Astrocyte (in vitro differentiated cells and primary cell): ENCODE measurements at regions not wholly inside any gene's neighbourhood (a gene's known extent, or its start where the extent isn't known, plus 50 kb on each side); places are given as distances from the start of the nearest gene placed in this dataset.
A peak's percentile ranks its signal among the peaks of the same experiment; 100 is the strongest.

Experiments used
- DNase-seq: peaks from one replicate; pipeline ENCODE4 v3.0.0-alpha.2; 2010; ENCODE audit warnings: low read depth
- FAIRE-seq: peaks from 2 replicates; lab custom pipeline; 2011; peaks lifted over from hg19 to GRCh38; lab: Jason Lieb, UNC
- H2AFZ ChIP-seq: 2 replicates; pipeline ENCODE4 v1.6.0; 2012; ENCODE audit warnings: low read depth, low read length, inconsistent platforms
- H3K27ac ChIP-seq: 2 replicates; pipeline ENCODE4 v1.5.1; 2011; ENCODE audit warnings: low read depth, low read length, inconsistent platforms
- H3K27me3 ChIP-seq: 2 replicates; pipeline ENCODE4 v1.6.0; 2011; ENCODE audit warnings: low read length, inconsistent platforms; ENCODE audit not compliant: insufficient read depth
- H3K36me3 ChIP-seq: 2 replicates; pipeline ENCODE4 v1.5.1; 2011; ENCODE audit warnings: low read length, inconsistent platforms; ENCODE audit not compliant: insufficient read depth
- H3K4me1 ChIP-seq: 2 replicates; pipeline ENCODE4 v1.5.1; 2011; ENCODE audit warnings: low read length, inconsistent platforms; ENCODE audit not compliant: insufficient read depth
- H3K4me2 ChIP-seq: 2 replicates; pipeline ENCODE4 v1.6.0; 2012; ENCODE audit warnings: low read length, inconsistent platforms
- H3K4me3 ChIP-seq: 2 replicates; pipeline ENCODE4 v1.5.1; 2011; ENCODE audit warnings: low read depth, mild to moderate bottlenecking, low read length, inconsistent platforms; ENCODE audit not compliant: insufficient read depth
- H3K79me2 ChIP-seq: 2 replicates; pipeline ENCODE4 v1.6.0; 2012; ENCODE audit warnings: mild to moderate bottlenecking, low read length, inconsistent platforms; ENCODE audit not compliant: insufficient read depth
- H3K9ac ChIP-seq: 2 replicates; pipeline ENCODE4 v1.6.0; 2012; ENCODE audit warnings: mild to moderate bottlenecking, low read length, inconsistent platforms
- H3K9me3 ChIP-seq: 2 replicates; pipeline ENCODE4 v1.5.1; 2012; ENCODE audit warnings: low read depth, mild to moderate bottlenecking, low read length, inconsistent platforms; ENCODE audit not compliant: insufficient read depth
- H4K20me1 ChIP-seq: 2 replicates; pipeline ENCODE4 v1.6.0; 2012; ENCODE audit warnings: low read length, inconsistent platforms; ENCODE audit not compliant: insufficient read depth
- H3K27ac Mint-ChIP-seq: one replicate; pipeline ENCODE4 v1.8.0; 2021; ENCODE audit warnings: mild to moderate bottlenecking, mixed read lengths; ENCODE audit not compliant: unreplicated experiment
- H3K27me3 Mint-ChIP-seq: one replicate; pipeline ENCODE4 v1.8.0; 2021; ENCODE audit warnings: low read depth, mixed read lengths; ENCODE audit not compliant: unreplicated experiment
- H3K36me3 Mint-ChIP-seq: one replicate; pipeline ENCODE4 v1.8.0; 2021; ENCODE audit warnings: low read depth, mixed read lengths; ENCODE audit not compliant: unreplicated experiment
- H3K4me1 Mint-ChIP-seq: one replicate; pipeline ENCODE4 v1.8.0; 2021; ENCODE audit warnings: low read depth, mixed read lengths; ENCODE audit not compliant: unreplicated experiment
- H3K4me3 Mint-ChIP-seq: one replicate; pipeline ENCODE4 v1.8.0; 2021; ENCODE audit warnings: mild to moderate bottlenecking, moderate library complexity, mixed read lengths; ENCODE audit not compliant: unreplicated experiment
- H3K9me3 Mint-ChIP-seq: one replicate; pipeline ENCODE4 v1.8.0; 2021; ENCODE audit warnings: mild to moderate bottlenecking, mixed read lengths; ENCODE audit not compliant: unreplicated experiment
- CTCF ChIP-seq: IDR thresholded peaks from 2 replicates; pipeline ENCODE4 v1.5.1; 2011; ENCODE audit warnings: low read depth, mild to moderate bottlenecking, inconsistent platforms, low read length, moderate library complexity; ENCODE audit not compliant: insufficient read depth
- EZH2 ChIP-seq: IDR thresholded peaks from 2 replicates; pipeline ENCODE4 v1.6.1; 2012; ENCODE audit warnings: mild to moderate bottlenecking, low read length, inconsistent platforms; ENCODE audit not compliant: insufficient read depth

- Histone ChIP-seq H2AFZ (no peak overlapping the region), H3K79me2 (no peaks in the 10 kb centered on the region), H3K4me2 (no peak overlapping the region), H3K9me3 (no peaks in the 10 kb centered on the region), H3K27ac (no peak overlapping the region), H3K9ac (no peak overlapping the region), H4K20me1 (no peaks in the 10 kb centered on the region), H3K36me3 (no peaks in the 10 kb centered on the region), H3K4me1 (no peaks in the 10 kb centered on the region), H3K27me3 (no peaks in the 10 kb centered on the region), H3K4me3 (no peak overlapping the region)
- no peak for FAIRE-seq
- no peak overlapping the region for H3K4me3 Mint-ChIP-seq
- no peak for DNase-seq
- H3K27me3 Mint-ChIP-seq: no peaks in the 10 kb centered on the region
- H3K36me3 Mint-ChIP-seq: no peaks in the 10 kb centered on the region
- H3K4me1 Mint-ChIP-seq: no peaks in the 10 kb centered on the region
- no peak for TF ChIP-seq EZH2
- no peak for TF ChIP-seq CTCF
- H3K9me3 Mint-ChIP-seq: no peaks in the 10 kb centered on the region
- H3K27ac Mint-ChIP-seq: no peak overlapping the region
Observed at GRCh38 chr16:59424714-59425273, 690.7 kb upstream of the GOT2 start.

GRCh38 chr16:59411961-59412841 is 678.1 kb upstream of the GOT2 start:
- FAIRE-seq: no peak
- H3K79me2 ChIP-seq: no peaks in the 10 kb centered on the region

More at GRCh38 chr16:59411961-59412841, 678.1 kb upstream of the GOT2 start:
- H3K4me2 ChIP-seq: no peak overlapping the region
- H4K20me1 ChIP-seq: no peaks in the 10 kb centered on the region
- no peak overlapping the region for H3K9ac ChIP-seq
- DNase-seq: peak; percentile 18
- no peak overlapping the region for H3K27ac Mint-ChIP-seq
- no peaks in the 10 kb centered on the region for H3K27me3 ChIP-seq
- H3K36me3 Mint-ChIP-seq: no peaks in the 10 kb centered on the region
- H3K27me3 Mint-ChIP-seq: peaks cover 3% of the 10 kb centered on the region
- H3K4me1 Mint-ChIP-seq: peaks cover 2% of the 10 kb centered on the region
- H3K27ac ChIP-seq: no peak overlapping the region
- H3K9me3 Mint-ChIP-seq: no peaks in the 10 kb centered on the region
- no peak overlapping the region for H2AFZ ChIP-seq
- H3K4me3 ChIP-seq: no peak overlapping the region
- H3K9me3 ChIP-seq: no peaks in the 10 kb centered on the region
- H3K4me3 Mint-ChIP-seq: no peak overlapping the region
- H3K36me3 ChIP-seq: no peaks in the 10 kb centered on the region
- no peaks in the 10 kb centered on the region for H3K4me1 ChIP-seq
- TF ChIP-seq EZH2: no peak
- peak; percentile 72 for TF ChIP-seq CTCF
